Liver (tissue), 8 donors: ENCODE measurements at regions not wholly inside any gene's neighbourhood (a gene's known extent, or its start where the extent isn't known, plus 50 kb on each side); places are given as distances from the start of the nearest gene placed in this dataset.

Source experiments
- DNase-seq: peaks from one replicate; pipeline ENCODE4 v3.0.0-alpha.2; 2017; ENCODE audit warnings: low spot score
- H3K27ac ChIP-seq, 2 donors: one replicate each; pipeline ENCODE4 v1.7.0; 2013; ENCODE audit warnings: inconsistent platforms in 2 of 2, low read length in 2 of 2, control low read depth in 1 of 2, low read depth in 1 of 2, mild to moderate bottlenecking in 1 of 2
- H3K27me3 ChIP-seq, 4 donors: one replicate each; pipeline versions ENCODE4 v1.6.1 to v1.7.0; 2013; ENCODE audit warnings: low read length in 3 of 4, inconsistent platforms in 1 of 4, mild to moderate bottlenecking in 1 of 4, moderate library complexity in 1 of 4; ENCODE audit not compliant: control insufficient read depth in 4 of 4, insufficient read depth in 4 of 4
- H3K36me3 ChIP-seq, 4 donors: one replicate each; pipeline versions ENCODE4 v1.6.1 to v1.7.0; 2013; ENCODE audit warnings: low read length in 3 of 4, mild to moderate bottlenecking in 3 of 4, low read depth in 1 of 4, moderate library complexity in 1 of 4; ENCODE audit not compliant: control insufficient read depth in 4 of 4, insufficient read depth in 3 of 4
- H3K4me1 ChIP-seq, 4 donors: one replicate each; pipeline versions ENCODE4 v1.6.1 to v1.7.0; 2013; ENCODE audit warnings: low read length in 3 of 4, mild to moderate bottlenecking in 3 of 4, moderate library complexity in 1 of 4; ENCODE audit not compliant: control insufficient read depth in 4 of 4, insufficient read depth in 4 of 4
- H3K4me3 ChIP-seq, 3 donors: one replicate each; pipeline versions ENCODE4 v1.6.1 to v1.7.0; 2013; ENCODE audit warnings: low read length in 3 of 3, control low read depth in 1 of 3, low read depth in 1 of 3, mild to moderate bottlenecking in 1 of 3
- H3K9ac ChIP-seq, 2 donors: one replicate each; pipeline ENCODE4 v1.7.0; 2013; ENCODE audit warnings: low read length in 2 of 2, mild to moderate bottlenecking in 2 of 2, moderate library complexity in 2 of 2, control low read depth in 1 of 2, low read depth in 1 of 2
- H3K9me3 ChIP-seq, 4 donors: one replicate each; pipeline versions ENCODE4 v1.6.1 to v1.7.0; 2013; ENCODE audit warnings: low read length in 3 of 4; ENCODE audit not compliant: control insufficient read depth in 4 of 4
- EGR1 ChIP-seq, 2 donors: IDR thresholded peaks; 2 replicates each; pipeline ENCODE4 v1.6.1; 2016 to 2018; ENCODE audit warnings: antibody characterized with exemption in 2 of 2, low read depth in 2 of 2
- FOXA1 ChIP-seq: IDR thresholded peaks from 2 replicates; pipeline ENCODE4 v1.6.1; 2016; ENCODE audit warnings: antibody characterized with exemption
- FOXA2 ChIP-seq: IDR thresholded peaks from 2 replicates; pipeline ENCODE4 v1.6.1; 2016; ENCODE audit warnings: antibody characterized with exemption
- GABPA ChIP-seq, 2 donors: IDR thresholded peaks in 1 of 2; conservative IDR thresholded peaks in 1 of 2; 2 replicates each; pipeline ENCODE4 v1.6.1; 2016; ENCODE audit warnings: antibody characterized with exemption in 2 of 2, mild to moderate bottlenecking in 1 of 2, moderate library complexity in 1 of 2
- HNF4A ChIP-seq, 2 donors: conservative IDR thresholded peaks; 2 replicates each; pipeline ENCODE4 v1.6.1; 2016; ENCODE audit warnings: antibody characterized with exemption in 2 of 2, mild to moderate bottlenecking in 2 of 2
- HNF4G ChIP-seq: IDR thresholded peaks from 2 replicates; pipeline ENCODE4 v1.6.1; 2016; ENCODE audit warnings: antibody characterized with exemption
- JUND ChIP-seq, 2 donors: IDR thresholded peaks; 2 replicates each; pipeline ENCODE4 v1.6.1; 2016; ENCODE audit warnings: antibody characterized with exemption in 2 of 2
- NR2F2 ChIP-seq: IDR thresholded peaks from 2 replicates; pipeline ENCODE4 v1.6.1; 2016; ENCODE audit warnings: antibody characterized with exemption
- RAD21 ChIP-seq, 2 donors: IDR thresholded peaks; 2 replicates each; pipeline ENCODE4 v1.6.1; 2016; ENCODE audit warnings: antibody characterized with exemption in 2 of 2, mild to moderate bottlenecking in 2 of 2
- SP1 ChIP-seq: IDR thresholded peaks from 2 replicates; pipeline ENCODE4 v1.6.1; 2018; ENCODE audit warnings: antibody characterized with exemption, mild to moderate bottlenecking
- TAF1 ChIP-seq: conservative IDR thresholded peaks from 2 replicates; pipeline ENCODE4 v1.6.1; 2016; ENCODE audit warnings: antibody characterized with exemption, mild to moderate bottlenecking
- YY1 ChIP-seq: IDR thresholded peaks from 2 replicates; pipeline ENCODE4 v1.6.1; 2016; ENCODE audit warnings: antibody characterized with exemption, mild to moderate bottlenecking
- WGBS: extraction: QIAGEN DNeasy Blood & Tissue Kit; methylation state at CpG from one replicate; pipeline ENCODE4 v1.1.7; 2013; 5-methylcytosine and 5-hydroxymethylcytosine counted together
- TF ChIP-seq, protein P1 (sequence below): fragments of 150-350 bp; IDR thresholded peaks from 2 replicates; pipeline ENCODE4 v1.5.1; 2017; ENCODE audit warnings: improper control_type of control experiment, low read depth, low read length; ENCODE audit not compliant: missing input control
- TF ChIP-seq, protein P2 (sequence below): IDR thresholded peaks from 2 replicates; pipeline ENCODE4 v1.6.1; 2016; ENCODE audit warnings: antibody characterized with exemption
- donor health status: healthy.
- donor health status: healthy.
- donor health status: healthy.
- donor health status: healthy.
- donor health status: healthy.

DNA sequence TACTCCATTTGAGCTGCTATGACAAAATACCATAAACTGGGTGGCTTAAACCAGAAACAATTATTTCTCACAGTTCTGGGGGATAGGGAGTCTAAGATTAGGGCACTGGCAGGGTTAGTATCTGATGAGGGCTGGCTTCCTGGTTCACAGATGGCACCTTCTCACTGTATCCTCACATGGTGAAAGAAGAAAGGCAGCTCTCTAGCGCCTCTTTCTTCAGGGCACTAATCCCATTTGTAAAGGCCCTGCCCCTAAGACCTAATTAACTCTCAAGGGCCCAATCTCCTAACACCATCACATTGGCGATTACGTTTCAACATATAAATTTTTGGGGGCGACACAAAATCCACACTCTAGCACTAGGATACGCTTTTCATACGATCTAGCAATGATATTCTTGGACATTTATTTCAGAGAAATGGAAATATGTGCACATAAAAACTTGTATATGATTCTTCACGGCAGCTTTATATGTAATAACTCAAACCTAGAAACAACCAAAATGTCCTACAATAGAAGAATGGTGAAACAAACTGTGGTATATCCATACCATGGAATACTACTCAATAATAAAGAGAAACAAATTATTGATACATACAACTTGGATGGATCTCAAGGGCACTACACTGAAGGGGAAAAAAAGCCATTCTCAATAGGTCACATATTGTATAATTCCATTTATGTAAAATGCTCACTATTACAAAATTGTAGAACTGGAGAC is 111.0 kb downstream of the BCL2L11 start (continued):
- TF ChIP-seq, protein P1, sequence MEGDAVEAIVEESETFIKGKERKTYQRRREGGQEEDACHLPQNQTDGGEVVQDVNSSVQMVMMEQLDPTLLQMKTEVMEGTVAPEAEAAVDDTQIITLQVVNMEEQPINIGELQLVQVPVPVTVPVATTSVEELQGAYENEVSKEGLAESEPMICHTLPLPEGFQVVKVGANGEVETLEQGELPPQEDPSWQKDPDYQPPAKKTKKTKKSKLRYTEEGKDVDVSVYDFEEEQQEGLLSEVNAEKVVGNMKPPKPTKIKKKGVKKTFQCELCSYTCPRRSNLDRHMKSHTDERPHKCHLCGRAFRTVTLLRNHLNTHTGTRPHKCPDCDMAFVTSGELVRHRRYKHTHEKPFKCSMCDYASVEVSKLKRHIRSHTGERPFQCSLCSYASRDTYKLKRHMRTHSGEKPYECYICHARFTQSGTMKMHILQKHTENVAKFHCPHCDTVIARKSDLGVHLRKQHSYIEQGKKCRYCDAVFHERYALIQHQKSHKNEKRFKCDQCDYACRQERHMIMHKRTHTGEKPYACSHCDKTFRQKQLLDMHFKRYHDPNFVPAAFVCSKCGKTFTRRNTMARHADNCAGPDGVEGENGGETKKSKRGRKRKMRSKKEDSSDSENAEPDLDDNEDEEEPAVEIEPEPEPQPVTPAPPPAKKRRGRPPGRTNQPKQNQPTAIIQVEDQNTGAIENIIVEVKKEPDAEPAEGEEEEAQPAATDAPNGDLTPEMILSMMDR: no peak
- TF ChIP-seq NR2F2 (no peak), HNF4A (conservative IDR thresholded peaks at IDR 0.05) (no peak), EGR1 (IDR thresholded peaks at IDR 0.05; ENCODE audit: low read depth in 2 of 2) (no peak), SP1 (no peak), RAD21 (IDR thresholded peaks at IDR 0.05) (no peak), FOXA1 (no peak), FOXA2 (no peak), YY1 (no peak)
- TF ChIP-seq, protein P2, sequence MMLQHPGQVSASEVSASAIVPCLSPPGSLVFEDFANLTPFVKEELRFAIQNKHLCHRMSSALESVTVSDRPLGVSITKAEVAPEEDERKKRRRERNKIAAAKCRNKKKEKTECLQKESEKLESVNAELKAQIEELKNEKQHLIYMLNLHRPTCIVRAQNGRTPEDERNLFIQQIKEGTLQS: no peak

DNA sequence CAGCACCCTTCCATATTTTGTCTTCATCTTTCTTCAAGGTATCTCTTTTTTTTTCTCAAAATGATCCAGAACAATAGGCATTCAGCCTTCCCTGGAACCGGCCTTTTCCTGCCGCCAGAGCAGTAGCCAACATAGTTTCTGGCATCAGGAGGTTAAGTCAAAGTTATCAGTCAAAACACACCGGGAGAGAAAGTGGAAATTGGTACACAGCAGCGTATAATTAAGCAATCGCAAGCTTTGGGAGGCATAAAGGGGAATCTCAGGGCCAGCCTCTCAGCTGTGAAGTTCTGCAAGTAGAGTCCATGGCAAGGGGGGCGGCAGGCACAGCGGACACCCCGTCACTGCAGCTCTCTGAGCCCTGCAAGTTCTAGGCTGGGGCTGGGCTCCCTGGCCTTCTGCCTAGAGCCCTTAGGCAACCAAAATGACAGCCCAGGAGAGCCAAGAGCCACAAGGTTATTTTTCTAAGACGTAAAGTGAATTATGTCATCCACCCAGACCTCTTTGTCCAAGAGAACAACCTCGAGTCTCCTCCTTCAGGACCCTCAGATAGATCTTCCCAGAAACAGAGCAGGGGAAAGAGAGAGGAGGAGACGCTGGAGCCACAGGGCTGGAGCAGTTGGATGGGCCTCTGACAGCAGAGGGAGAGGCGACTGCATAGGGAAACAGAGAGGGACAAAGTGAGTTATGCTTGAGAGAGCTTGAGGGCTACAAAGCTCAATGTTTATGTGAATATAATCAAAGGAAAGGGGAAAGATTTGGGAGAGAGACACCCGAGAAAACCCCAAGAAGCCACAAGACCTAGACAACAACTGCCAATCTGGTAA is 114.7 kb downstream of the BCL2L11 start:
- no peak overlapping the region for H3K9ac ChIP-seq
- H3K9me3 ChIP-seq: no peaks in the 10 kb centered on the region
- H3K4me1 ChIP-seq: no peaks in the 10 kb centered on the region
- H3K27me3 ChIP-seq: no peaks in the 10 kb centered on the region
- no peaks in the 10 kb centered on the region for H3K36me3 ChIP-seq
- no peak for DNase-seq
- TF ChIP-seq FOXA1: no peak
- no peak for TF ChIP-seq FOXA2
- TF ChIP-seq GABPA (IDR thresholded peaks at IDR 0.05 in 1 of 2, conservative IDR thresholded peaks at IDR 0.05 in 1 of 2): no peak
- no peak for TF ChIP-seq TAF1
- TF ChIP-seq, protein P2: no peak
- peak in 1 of 2 donors; percentile 31 for TF ChIP-seq RAD21 (IDR thresholded peaks at IDR 0.05)
- no peak overlapping the region for H3K27ac ChIP-seq
- WGBS: 95% methylated on average over 13 of the region's 13 CpGs
- H3K4me3 ChIP-seq: no peak overlapping the region

DNA sequence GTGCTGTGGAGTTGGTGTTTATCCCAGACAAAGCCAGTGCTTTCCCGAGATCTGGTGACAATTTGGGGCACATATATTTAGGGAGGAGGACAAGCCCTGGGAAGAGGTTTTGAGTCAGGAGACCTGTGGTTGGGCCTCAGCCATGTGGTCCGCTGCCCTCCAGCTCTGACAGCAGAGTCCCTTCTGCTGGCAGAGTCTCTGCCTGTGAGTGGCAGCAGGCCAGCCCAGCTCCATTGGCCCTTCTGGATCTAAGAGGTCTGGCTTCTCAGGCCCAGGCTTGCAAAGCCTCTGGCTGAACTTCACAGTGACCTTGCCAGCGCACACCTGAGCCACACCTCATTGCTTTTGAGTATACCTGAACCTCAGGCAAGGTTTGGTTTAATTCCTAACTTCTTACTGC is 115.3 kb downstream of the BCL2L11 start:
- Histone ChIP-seq H3K36me3 (no peaks in the 10 kb centered on the region), H3K4me3 (no peak overlapping the region), H3K27me3 (no peaks in the 10 kb centered on the region), H3K4me1 (no peaks in the 10 kb centered on the region), H3K27ac (no peak overlapping the region), H3K9ac (no peak overlapping the region), H3K9me3 (no peaks in the 10 kb centered on the region)
- no peak for TF ChIP-seq YY1
- no peak for TF ChIP-seq HNF4A (conservative IDR thresholded peaks at IDR 0.05)
- no peak for TF ChIP-seq RAD21 (IDR thresholded peaks at IDR 0.05)
- TF ChIP-seq JUND (IDR thresholded peaks at IDR 0.05): no peak
- no peak for TF ChIP-seq EGR1 (IDR thresholded peaks at IDR 0.05; ENCODE audit: low read depth in 2 of 2)
- TF ChIP-seq HNF4G: no peak
- DNase-seq: no peak
- WGBS: 63% methylated on average over 3 of the region's 3 CpGs
